ENCODE measurements at regions not wholly inside any gene's neighbourhood (a gene's known extent, or its start where the extent isn't known, plus 50 kb on each side); places are given as distances from the start of the nearest gene placed in this dataset.

- H3K4me3 ChIP-seq (ENCODE audit: low read depth, low read length) = no peak overlapping the region
- no peak for TF ChIP-seq CTCF (conservative IDR thresholded peaks at IDR 0.05; ENCODE audit: low read depth, low read length)
- DNase-seq (ENCODE audit: low read depth) = no peak
Measured at GRCh38 chr6:17182961-17183360, 81.1 kb downstream of the STMND1 start.

GRCh38 chr6:17186925-17187324 is 85.1 kb downstream of the STMND1 start:
- no peak for DNase-seq (ENCODE audit: low read depth)
- TF ChIP-seq CTCF (conservative IDR thresholded peaks at IDR 0.05; ENCODE audit: low read depth, low read length) = no peak
- no peak overlapping the region for H3K4me3 ChIP-seq (ENCODE audit: low read depth, low read length)

GRCh38 chr6:17193106-17193775 is 87.9 kb upstream of the RBM24 start:
- TF ChIP-seq CTCF (conservative IDR thresholded peaks at IDR 0.05; ENCODE audit: low read depth, low read length) = no peak
- DNase-seq (ENCODE audit: low read depth) = no peak
- no peak overlapping the region for H3K4me3 ChIP-seq (ENCODE audit: low read depth, low read length)

- no peak for TF ChIP-seq CTCF (conservative IDR thresholded peaks at IDR 0.05; ENCODE audit: low read depth, low read length)
- H3K4me3 ChIP-seq (ENCODE audit: low read depth, low read length) = no peak overlapping the region
- DNase-seq (ENCODE audit: low read depth) = no peak
Measured at GRCh38 chr6:17197607-17198006, 83.6 kb upstream of the RBM24 start.

- peak; percentile 10 for TF ChIP-seq CTCF (conservative IDR thresholded peaks at IDR 0.05; ENCODE audit: low read depth, low read length)
- H3K4me3 ChIP-seq (ENCODE audit: low read depth, low read length) = no peak overlapping the region
- DNase-seq (ENCODE audit: low read depth) = no peak
Measured at GRCh38 chr6:17200395-17200794, 80.8 kb upstream of the RBM24 start.

- H3K4me3 ChIP-seq (ENCODE audit: low read depth, low read length) = no peak overlapping the region
- TF ChIP-seq CTCF (conservative IDR thresholded peaks at IDR 0.05; ENCODE audit: low read depth, low read length) = no peak
- no peak for DNase-seq (ENCODE audit: low read depth)
Measured at GRCh38 chr6:17202526-17202925, 78.6 kb upstream of the RBM24 start.

GRCh38 chr6:17204533-17204932 is 76.6 kb upstream of the RBM24 start:
- DNase-seq (ENCODE audit: low read depth) = no peak

More at GRCh38 chr6:17204533-17204932, 76.6 kb upstream of the RBM24 start:
- no peak for TF ChIP-seq CTCF (conservative IDR thresholded peaks at IDR 0.05; ENCODE audit: low read depth, low read length)
- no peak overlapping the region for H3K4me3 ChIP-seq (ENCODE audit: low read depth, low read length)
